ENCODE measurements at regions not wholly inside any gene's neighbourhood (a gene's known extent, or its start where the extent isn't known, plus 50 kb on each side); places are given as distances from the start of the nearest gene placed in this dataset.

DNA sequence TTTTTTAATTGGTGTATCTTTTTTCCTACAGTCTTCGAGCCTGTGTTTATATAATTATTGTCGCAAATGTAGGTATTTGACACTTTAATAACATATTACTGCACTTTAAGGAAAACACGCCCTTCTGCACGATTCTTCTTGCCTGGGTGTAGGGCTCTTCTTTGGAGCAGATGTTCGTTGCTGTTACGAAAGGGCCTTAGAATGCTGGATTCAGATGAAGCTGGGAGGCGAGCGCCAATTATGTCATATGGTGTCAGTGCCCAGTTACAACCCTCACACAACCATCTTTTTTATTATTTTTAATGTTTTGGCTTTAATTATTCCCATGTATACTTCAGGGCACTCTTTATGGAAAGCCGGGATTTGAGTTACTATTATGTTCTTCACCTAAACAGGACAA, 553.0 kb downstream of the EBF1 start:
- H3F3A ChIP-seq (ENCODE audit: insufficient read depth, low read length) = no peaks in the 10 kb centered on the region
- no peak overlapping the region for H3K27ac ChIP-seq (ENCODE audit: low read depth, low read length, poor library complexity, severe bottlenecking)
- H3K4me2 ChIP-seq (ENCODE audit: low read length) = no peak overlapping the region
- no peaks in the 10 kb centered on the region for H3K79me2 ChIP-seq (ENCODE audit: insufficient read depth, low read length)
- TF ChIP-seq, protein P1, sequence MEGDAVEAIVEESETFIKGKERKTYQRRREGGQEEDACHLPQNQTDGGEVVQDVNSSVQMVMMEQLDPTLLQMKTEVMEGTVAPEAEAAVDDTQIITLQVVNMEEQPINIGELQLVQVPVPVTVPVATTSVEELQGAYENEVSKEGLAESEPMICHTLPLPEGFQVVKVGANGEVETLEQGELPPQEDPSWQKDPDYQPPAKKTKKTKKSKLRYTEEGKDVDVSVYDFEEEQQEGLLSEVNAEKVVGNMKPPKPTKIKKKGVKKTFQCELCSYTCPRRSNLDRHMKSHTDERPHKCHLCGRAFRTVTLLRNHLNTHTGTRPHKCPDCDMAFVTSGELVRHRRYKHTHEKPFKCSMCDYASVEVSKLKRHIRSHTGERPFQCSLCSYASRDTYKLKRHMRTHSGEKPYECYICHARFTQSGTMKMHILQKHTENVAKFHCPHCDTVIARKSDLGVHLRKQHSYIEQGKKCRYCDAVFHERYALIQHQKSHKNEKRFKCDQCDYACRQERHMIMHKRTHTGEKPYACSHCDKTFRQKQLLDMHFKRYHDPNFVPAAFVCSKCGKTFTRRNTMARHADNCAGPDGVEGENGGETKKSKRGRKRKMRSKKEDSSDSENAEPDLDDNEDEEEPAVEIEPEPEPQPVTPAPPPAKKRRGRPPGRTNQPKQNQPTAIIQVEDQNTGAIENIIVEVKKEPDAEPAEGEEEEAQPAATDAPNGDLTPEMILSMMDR (IDR thresholded peaks at IDR 0.05; ENCODE audit: low read length) = no peak
- no peak for TF ChIP-seq EZH2 (IDR thresholded peaks at IDR 0.05; ENCODE audit: borderline replicate concordance, low read length)
- H3K4me3 ChIP-seq (ENCODE audit: low read depth, low read length, poor library complexity, severe bottlenecking) = no peak overlapping the region
- H4K20me1 ChIP-seq (ENCODE audit: insufficient read depth, low read length) = no peaks in the 10 kb centered on the region
- H3K36me3 ChIP-seq (ENCODE audit: insufficient read depth, low read length) = no peaks in the 10 kb centered on the region
- H3K9ac ChIP-seq (ENCODE audit: low read length) = no peak overlapping the region
- no peaks in the 10 kb centered on the region for H3K27me3 ChIP-seq (ENCODE audit: insufficient read depth, low read length)
- peaks cover 4% of the 10 kb centered on the region; the same call in 1 of the 2 replicates for H3K9me3 ChIP-seq (ENCODE audit: low read length)
- no peaks in the 10 kb centered on the region for H3K9me2 ChIP-seq (ENCODE audit: low read depth, low read length)
- H2AFZ ChIP-seq (ENCODE audit: low read length) = no peak overlapping the region
- H3K4me1 ChIP-seq (ENCODE audit: insufficient read depth, low read length, severe bottlenecking) = peaks cover 5% of the 10 kb centered on the region

DNA sequence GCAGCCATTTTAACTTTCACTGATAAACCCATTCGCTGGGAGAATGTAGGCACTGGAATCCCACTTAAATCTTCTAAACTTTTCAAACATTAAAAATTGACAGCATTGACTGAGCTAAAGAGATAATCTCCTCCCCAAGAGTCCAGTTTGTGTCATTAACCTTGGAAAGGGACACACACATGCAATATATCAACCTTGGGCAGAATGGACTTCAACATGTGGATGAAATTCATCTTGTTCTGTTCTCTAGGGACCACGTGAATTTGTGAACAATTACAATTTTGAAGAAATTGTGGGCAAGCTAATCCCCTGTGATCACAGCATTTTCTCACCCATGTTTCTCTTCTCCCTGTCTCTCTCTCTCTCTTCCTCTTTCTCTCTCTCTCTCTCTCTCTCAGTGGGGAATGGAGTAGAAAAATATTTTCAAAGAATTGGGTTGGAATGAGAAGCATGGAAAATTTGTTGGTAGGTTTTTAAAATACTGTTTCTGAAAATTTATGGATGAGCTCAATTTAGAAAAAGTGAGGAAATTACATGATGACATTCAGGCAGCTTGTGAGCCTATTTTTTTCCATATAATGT, 553.7 kb downstream of the EBF1 start:
- H3K9me2 ChIP-seq (ENCODE audit: low read depth, low read length) = no peaks in the 10 kb centered on the region
- H3K4me3 ChIP-seq (ENCODE audit: low read depth, low read length, poor library complexity, severe bottlenecking) = no peak overlapping the region
- no peak overlapping the region for H2AFZ ChIP-seq (ENCODE audit: low read length)
- H3K4me2 ChIP-seq (ENCODE audit: low read length) = no peak overlapping the region
- H3K27me3 ChIP-seq (ENCODE audit: insufficient read depth, low read length) = no peaks in the 10 kb centered on the region
- TF ChIP-seq, protein P1 (IDR thresholded peaks at IDR 0.05; ENCODE audit: low read length) = no peak
- no peak for TF ChIP-seq EZH2 (IDR thresholded peaks at IDR 0.05; ENCODE audit: borderline replicate concordance, low read length)
- no peak overlapping the region for H3K9ac ChIP-seq (ENCODE audit: low read length)
- H3K4me1 ChIP-seq (ENCODE audit: insufficient read depth, low read length, severe bottlenecking) = peaks cover 7% of the 10 kb centered on the region
- H3K79me2 ChIP-seq (ENCODE audit: insufficient read depth, low read length) = no peaks in the 10 kb centered on the region
- peaks cover 4% of the 10 kb centered on the region; the same call in 1 of the 2 replicates for H3K9me3 ChIP-seq (ENCODE audit: low read length)
- no peaks in the 10 kb centered on the region for H3K36me3 ChIP-seq (ENCODE audit: insufficient read depth, low read length)
- no peaks in the 10 kb centered on the region for H4K20me1 ChIP-seq (ENCODE audit: insufficient read depth, low read length)
- H3K27ac ChIP-seq (ENCODE audit: low read depth, low read length, poor library complexity, severe bottlenecking) = no peak overlapping the region
- H3F3A ChIP-seq (ENCODE audit: insufficient read depth, low read length) = no peaks in the 10 kb centered on the region

DNA sequence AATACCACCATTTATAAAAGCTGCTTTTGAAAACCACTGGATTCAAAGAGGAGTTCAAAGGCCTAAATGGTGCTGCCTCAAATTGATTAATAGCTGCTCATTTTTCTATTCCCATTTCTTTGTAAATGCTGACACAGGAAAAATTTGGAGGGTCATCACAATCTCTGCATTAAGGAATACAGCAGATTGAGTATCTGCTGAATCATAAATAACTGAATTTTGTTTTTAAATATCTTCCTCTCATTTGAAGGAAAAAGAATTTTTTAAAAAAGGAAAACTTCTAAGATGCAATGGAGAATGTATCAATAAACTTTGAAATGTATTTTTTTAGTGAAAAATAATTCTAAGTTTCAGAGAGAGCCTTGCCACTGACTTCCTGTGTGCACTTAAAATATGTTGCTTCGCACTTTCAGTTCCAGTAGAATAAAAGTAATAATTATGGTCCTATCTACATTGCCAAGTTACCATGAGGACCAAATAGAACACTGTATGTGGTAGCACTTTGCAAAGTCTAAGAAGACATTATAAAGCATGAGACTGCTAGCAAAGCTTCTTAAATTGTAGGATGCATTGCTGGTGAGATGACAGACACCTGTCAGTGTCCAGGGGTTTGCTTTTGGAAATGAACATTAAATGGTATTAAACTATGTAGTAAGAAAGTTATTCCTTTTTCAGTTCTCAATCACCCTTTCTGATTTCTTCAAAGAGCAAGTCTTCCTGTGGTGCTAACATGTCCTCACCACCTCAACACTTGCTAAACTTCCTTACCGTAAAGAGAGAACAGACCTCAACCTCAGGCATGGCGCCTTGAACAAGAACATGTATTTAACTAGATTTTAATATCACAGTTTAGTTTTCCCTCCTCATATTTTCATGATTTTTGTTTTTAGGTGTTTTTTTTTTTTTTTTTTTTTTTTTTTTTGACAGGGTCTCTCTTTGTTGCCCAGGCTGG, 555.1 kb downstream of the EBF1 start:
- Histone ChIP-seq H3K27ac (ENCODE audit: low read depth, low read length, poor library complexity, severe bottlenecking) (no peak overlapping the region), H3K4me1 (ENCODE audit: insufficient read depth, low read length, severe bottlenecking) (peaks cover 7% of the 10 kb centered on the region), H3K4me2 (ENCODE audit: low read length) (no peak overlapping the region), H3K79me2 (ENCODE audit: insufficient read depth, low read length) (no peaks in the 10 kb centered on the region), H4K20me1 (ENCODE audit: insufficient read depth, low read length) (no peaks in the 10 kb centered on the region), H3F3A (ENCODE audit: insufficient read depth, low read length) (no peaks in the 10 kb centered on the region), H3K4me3 (ENCODE audit: low read depth, low read length, poor library complexity, severe bottlenecking) (no peak overlapping the region), H3K9me2 (ENCODE audit: low read depth, low read length) (no peaks in the 10 kb centered on the region), H3K27me3 (ENCODE audit: insufficient read depth, low read length) (no peaks in the 10 kb centered on the region), H3K9me3 (ENCODE audit: low read length) (peaks cover 4% of the 10 kb centered on the region; the same call in 1 of the 2 replicates), H2AFZ (ENCODE audit: low read length) (no peak overlapping the region), H3K36me3 (ENCODE audit: insufficient read depth, low read length) (no peaks in the 10 kb centered on the region), H3K9ac (ENCODE audit: low read length) (no peak overlapping the region)
- TF ChIP-seq, protein P1 (IDR thresholded peaks at IDR 0.05; ENCODE audit: low read length) = no peak
- TF ChIP-seq EZH2 (IDR thresholded peaks at IDR 0.05; ENCODE audit: borderline replicate concordance, low read length) = no peak
